Neural crest cell (in vitro differentiated cells): ENCODE measurements at regions not wholly inside any gene's neighbourhood (a gene's known extent, or its start where the extent isn't known, plus 50 kb on each side); places are given as distances from the start of the nearest gene placed in this dataset.

Experiments used
- DNase-seq: peaks from one replicate; pipeline ENCODE4 v3.0.0; 2021; ENCODE audit warnings: low read depth, mixed read lengths, low spot score
- H3K27ac Mint-ChIP-seq: one replicate; pipeline ENCODE4 v1.8.0; 2021; ENCODE audit warnings: mild to moderate bottlenecking, mixed read lengths; ENCODE audit not compliant: unreplicated experiment
- H3K27me3 Mint-ChIP-seq: 2 replicates; pipeline ENCODE4 v1.8.0; 2021; ENCODE audit warnings: low read depth, mild to moderate bottlenecking, mixed read lengths
- H3K36me3 Mint-ChIP-seq: 2 replicates; pipeline ENCODE4 v1.8.0; 2021; ENCODE audit warnings: low read depth, mild to moderate bottlenecking, mixed read lengths
- H3K4me1 Mint-ChIP-seq: 2 replicates; pipeline ENCODE4 v1.8.0; 2021; ENCODE audit warnings: mixed read lengths
- H3K4me3 Mint-ChIP-seq: one replicate; pipeline ENCODE4 v1.8.0; 2021; ENCODE audit warnings: mild to moderate bottlenecking, mixed read lengths
- H3K9me3 Mint-ChIP-seq: 2 replicates; pipeline ENCODE4 v1.8.0; 2021; ENCODE audit warnings: mixed read lengths
- CTCF ChIP-seq: fragments of 200-600 bp; sonication (generic); conservative IDR thresholded peaks from 2 replicates; pipeline ENCODE4 v1.5.0; 2021; ENCODE audit warnings: antibody characterized with exemption, mild to moderate bottlenecking

DNA sequence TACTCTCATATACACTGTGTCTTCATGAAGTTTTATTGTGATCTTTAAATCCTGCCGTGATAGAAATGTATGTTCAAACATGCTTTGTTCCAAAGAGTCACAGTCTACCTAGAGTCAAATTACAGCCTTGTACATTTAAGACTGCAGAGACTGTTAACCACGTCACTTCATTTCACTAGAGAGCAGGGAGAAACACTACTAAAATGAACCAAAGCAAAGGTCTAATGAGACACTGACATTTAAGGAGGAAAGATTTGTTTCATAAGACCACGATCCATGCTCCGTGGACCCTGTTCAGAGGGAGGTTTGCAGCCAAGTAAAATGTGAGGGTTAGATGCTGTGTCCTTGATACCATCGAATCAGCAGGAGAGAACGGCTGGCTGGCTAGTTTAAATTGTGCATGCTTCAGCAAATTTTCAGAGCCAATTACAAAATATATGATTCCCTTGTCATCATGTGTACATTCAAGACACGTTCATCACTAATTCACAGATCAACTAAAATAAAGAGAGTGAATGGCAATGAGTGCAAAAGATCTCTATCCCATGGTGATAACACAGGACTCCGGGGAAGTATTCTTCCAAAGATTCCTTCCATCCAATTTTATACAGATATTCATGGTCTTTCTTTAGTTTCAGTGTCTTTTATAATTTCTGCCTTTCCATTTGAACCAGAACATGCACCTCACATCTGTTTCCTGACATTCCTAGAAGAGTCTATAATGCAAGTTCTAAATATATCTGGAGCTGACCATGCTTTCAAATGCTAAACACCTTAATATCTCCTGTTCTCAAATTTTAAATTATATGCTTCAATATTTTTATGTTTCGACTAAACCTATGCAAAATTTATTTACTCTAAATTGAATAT lies 960.9 kb upstream of the FAT3 start:
- no peaks in the 10 kb centered on the region for H3K9me3 Mint-ChIP-seq
- H3K27ac Mint-ChIP-seq = no peak overlapping the region
- no peaks in the 10 kb centered on the region for H3K36me3 Mint-ChIP-seq
- TF ChIP-seq CTCF = no peak
- H3K4me1 Mint-ChIP-seq = no peaks in the 10 kb centered on the region
- no peak overlapping the region for H3K4me3 Mint-ChIP-seq
- H3K27me3 Mint-ChIP-seq = no peaks in the 10 kb centered on the region
- no peak for DNase-seq

- Mint-ChIP-seq H3K4me3 (no peak overlapping the region), H3K9me3 (no peaks in the 10 kb centered on the region), H3K36me3 (no peaks in the 10 kb centered on the region), H3K27me3 (no peaks in the 10 kb centered on the region), H3K4me1 (no peaks in the 10 kb centered on the region), H3K27ac (no peak overlapping the region)
- no peak for DNase-seq
- TF ChIP-seq CTCF = peak; percentile 37
These were observed 963.1 kb upstream of the FAT3 start for GRCh38 chr11:91261513-91261912.

DNA sequence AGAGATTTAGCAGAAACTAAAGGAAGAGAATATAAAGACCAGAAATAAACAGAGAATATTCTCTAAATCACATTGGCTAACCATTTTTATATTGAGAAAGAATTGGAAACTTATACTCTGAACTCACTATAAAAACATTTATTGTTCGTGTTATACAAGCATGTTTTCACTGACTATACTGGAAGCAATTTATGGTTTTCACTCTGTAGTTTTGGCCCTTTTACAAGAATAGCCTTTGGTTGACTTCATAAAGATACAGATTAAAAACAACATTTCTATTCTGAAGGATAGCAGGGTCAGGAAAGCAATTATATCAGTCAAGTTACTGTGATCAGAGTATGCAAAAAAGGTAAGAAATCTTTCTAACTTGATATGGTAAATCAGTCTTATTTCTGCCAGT lies 965.7 kb upstream of the FAT3 start:
- no peaks in the 10 kb centered on the region for H3K36me3 Mint-ChIP-seq
- TF ChIP-seq CTCF = no peak
- no peaks in the 10 kb centered on the region for H3K27me3 Mint-ChIP-seq

GRCh38 chr11:91257667-91258066 lies 967.0 kb upstream of the FAT3 start:
- no peak overlapping the region for H3K4me3 Mint-ChIP-seq
- peaks cover 7% of the 10 kb centered on the region for H3K9me3 Mint-ChIP-seq
- no peak for TF ChIP-seq CTCF
- H3K4me1 Mint-ChIP-seq = no peaks in the 10 kb centered on the region
- no peak overlapping the region for H3K27ac Mint-ChIP-seq
- H3K27me3 Mint-ChIP-seq = no peaks in the 10 kb centered on the region
- H3K36me3 Mint-ChIP-seq = no peaks in the 10 kb centered on the region
- no peak for DNase-seq

More for the DNA sequence above, 965.7 kb upstream of the FAT3 start:
- Mint-ChIP-seq H3K4me1 (no peaks in the 10 kb centered on the region), H3K27ac (no peak overlapping the region), H3K4me3 (no peak overlapping the region), H3K9me3 (peaks cover 2% of the 10 kb centered on the region)
- DNase-seq = no peak

GRCh38 chr11:91248199-91248807 lies 976.3 kb upstream of the FAT3 start:
- Mint-ChIP-seq H3K4me3 (no peak overlapping the region), H3K27me3 (peaks cover 13% of the 10 kb centered on the region), H3K9me3 (peaks cover 8% of the 10 kb centered on the region), H3K27ac (no peak overlapping the region), H3K36me3 (no peaks in the 10 kb centered on the region), H3K4me1 (no peaks in the 10 kb centered on the region)
- peak; percentile 43 for DNase-seq
- TF ChIP-seq CTCF = peak; percentile 86
